ENCODE measurements at regions not wholly inside any gene's neighbourhood (a gene's known extent, or its start where the extent isn't known, plus 50 kb on each side); places are given as distances from the start of the nearest gene placed in this dataset.

DNA sequence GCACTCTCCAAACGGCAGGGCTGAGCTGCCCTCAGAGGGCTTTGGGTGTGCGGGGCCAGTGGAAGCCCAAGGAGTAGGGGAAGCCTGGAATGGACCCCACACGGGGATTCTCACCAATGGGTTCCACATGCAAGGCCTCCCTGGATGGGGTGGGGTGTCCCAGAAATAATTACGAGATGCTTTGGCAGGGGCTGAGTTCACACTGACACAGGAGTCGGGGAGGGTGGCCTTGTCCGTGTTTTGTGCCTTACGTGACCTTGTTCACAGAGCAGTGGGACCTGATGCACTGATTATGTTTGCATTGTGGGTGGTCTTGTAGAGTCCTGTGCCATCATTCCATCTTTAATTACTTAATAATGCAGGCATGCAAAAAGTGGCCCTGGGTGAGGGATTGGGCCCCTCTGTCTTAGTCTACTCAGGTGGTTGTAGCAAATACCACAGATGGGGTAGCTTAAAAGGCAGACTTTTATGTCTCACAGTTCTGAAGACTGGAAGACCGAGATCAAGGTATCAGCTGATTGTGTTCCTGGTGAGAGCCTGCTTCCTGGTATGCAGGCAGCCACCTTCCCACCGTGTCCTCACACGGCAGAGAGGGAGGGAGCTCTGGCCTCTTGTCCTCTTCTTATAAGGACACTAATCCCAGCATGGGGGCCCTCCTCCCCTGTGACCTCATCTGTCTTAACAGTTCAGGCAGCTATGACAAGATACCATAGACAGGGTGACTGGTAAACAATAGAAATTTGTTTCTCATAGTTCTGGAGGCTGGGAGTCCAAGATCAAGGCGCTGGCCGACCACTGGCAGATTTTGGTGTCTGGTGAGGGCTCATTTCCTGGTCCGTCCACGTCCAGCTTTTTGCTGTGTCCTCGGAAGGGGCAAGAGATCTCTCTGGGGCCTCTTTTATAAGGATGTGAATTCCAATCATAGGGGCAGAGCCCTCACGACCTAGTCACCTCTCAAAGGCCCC is 239.4 kb downstream of the IRF8 start:
- no peak for ATAC-seq
- H3K27me3 ChIP-seq: peaks cover 0 to 53% (median 11%) of the 10 kb centered on the region in 7 donors
- no peak overlapping the region for H3K27ac ChIP-seq
- H3K36me3 ChIP-seq: no peaks in the 10 kb centered on the region
- 71 to 81% methylated on average over 16 of the region's 16 CpGs for WGBS, 2 donors
- TF ChIP-seq, protein P1, sequence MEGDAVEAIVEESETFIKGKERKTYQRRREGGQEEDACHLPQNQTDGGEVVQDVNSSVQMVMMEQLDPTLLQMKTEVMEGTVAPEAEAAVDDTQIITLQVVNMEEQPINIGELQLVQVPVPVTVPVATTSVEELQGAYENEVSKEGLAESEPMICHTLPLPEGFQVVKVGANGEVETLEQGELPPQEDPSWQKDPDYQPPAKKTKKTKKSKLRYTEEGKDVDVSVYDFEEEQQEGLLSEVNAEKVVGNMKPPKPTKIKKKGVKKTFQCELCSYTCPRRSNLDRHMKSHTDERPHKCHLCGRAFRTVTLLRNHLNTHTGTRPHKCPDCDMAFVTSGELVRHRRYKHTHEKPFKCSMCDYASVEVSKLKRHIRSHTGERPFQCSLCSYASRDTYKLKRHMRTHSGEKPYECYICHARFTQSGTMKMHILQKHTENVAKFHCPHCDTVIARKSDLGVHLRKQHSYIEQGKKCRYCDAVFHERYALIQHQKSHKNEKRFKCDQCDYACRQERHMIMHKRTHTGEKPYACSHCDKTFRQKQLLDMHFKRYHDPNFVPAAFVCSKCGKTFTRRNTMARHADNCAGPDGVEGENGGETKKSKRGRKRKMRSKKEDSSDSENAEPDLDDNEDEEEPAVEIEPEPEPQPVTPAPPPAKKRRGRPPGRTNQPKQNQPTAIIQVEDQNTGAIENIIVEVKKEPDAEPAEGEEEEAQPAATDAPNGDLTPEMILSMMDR (IDR thresholded peaks at IDR 0.05): no peak
- no peak for DNase-seq
- peaks cover 0 to 4% (median 0%) of the 10 kb centered on the region in 11 donors for H3K9me3 ChIP-seq
- no peak overlapping the region for H3K4me3 ChIP-seq
- intact Hi-C loops (cut with DNase I): no loop called here
- H3K4me1 ChIP-seq: no peaks in the 10 kb centered on the region

DNA sequence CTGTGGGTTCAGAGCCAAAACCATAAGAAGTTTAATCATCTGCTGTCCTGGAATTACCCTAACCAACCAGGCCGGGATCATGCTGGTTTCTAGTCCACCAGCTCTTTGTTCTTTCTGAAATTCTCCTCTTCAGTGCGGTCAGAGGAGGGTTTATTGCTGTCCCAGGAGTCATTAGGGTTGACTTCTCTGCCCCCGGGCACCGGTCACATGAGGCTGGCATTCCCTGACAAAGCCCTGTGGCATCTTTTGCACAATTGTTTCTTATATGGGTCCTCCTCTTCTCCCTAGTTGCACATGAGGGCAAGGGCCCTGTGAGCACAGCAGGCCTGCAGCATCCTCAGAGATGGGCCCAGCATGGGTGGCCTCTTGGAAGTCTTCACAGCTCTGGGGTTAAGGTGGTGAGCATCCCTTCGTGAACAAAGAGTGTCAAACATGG is 243.9 kb downstream of the IRF8 start:
- ATAC-seq: no peak
- intact Hi-C loops (cut with DNase I): no loop called here
- Histone ChIP-seq H3K4me3 (no peak overlapping the region), H3K27ac (no peak overlapping the region), H3K9me3 (peaks cover 0 to 2% (median 0%) of the 10 kb centered on the region in 11 donors), H3K36me3 (no peaks in the 10 kb centered on the region), H3K4me1 (no peaks in the 10 kb centered on the region), H3K27me3 (peaks cover 0 to 23% (median 4%) of the 10 kb centered on the region in 7 donors)
- TF ChIP-seq, protein P1 (IDR thresholded peaks at IDR 0.05): no peak
- no peak for DNase-seq
- WGBS, 2 donors: 82 to 91% methylated on average over 5 of the region's 5 CpGs

DNA sequence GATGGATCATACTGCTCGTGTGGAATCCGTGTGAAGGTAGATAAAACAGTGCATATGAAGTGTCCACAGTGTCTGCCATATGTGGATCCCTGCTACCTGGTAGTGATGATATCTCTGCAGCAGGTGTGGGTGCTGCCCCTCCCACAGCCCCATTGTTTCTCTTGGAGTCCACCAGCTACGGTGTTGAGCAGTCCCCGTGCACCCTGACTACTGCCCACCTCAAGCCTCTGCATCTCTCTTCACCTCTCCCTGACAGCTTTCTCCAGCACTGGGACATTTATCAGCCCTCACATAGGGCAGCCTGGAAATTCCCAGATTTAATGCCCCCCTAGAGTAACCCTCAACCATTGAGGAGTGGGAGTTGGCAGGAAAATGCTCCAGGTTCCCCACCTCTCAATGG is 244.7 kb downstream of the IRF8 start:
- no peaks in the 10 kb centered on the region for H3K36me3 ChIP-seq
- intact Hi-C loops (cut with DNase I): no loop called here
- ATAC-seq (peak in 1 of 8 donors; percentile 26), DNase-seq (no peak)
- no peak overlapping the region for H3K27ac ChIP-seq
- H3K4me1 ChIP-seq: no peaks in the 10 kb centered on the region
- TF ChIP-seq, protein P1 (IDR thresholded peaks at IDR 0.05): no peak
- H3K27me3 ChIP-seq: peaks cover 0 to 16% (median 4%) of the 10 kb centered on the region in 7 donors
- WGBS, 2 donors: 83 to 88% methylated on average over 4 of the region's 4 CpGs
- no peak overlapping the region for H3K4me3 ChIP-seq
- H3K9me3 ChIP-seq: peaks cover 0 to 7% (median 0%) of the 10 kb centered on the region in 11 donors

DNA sequence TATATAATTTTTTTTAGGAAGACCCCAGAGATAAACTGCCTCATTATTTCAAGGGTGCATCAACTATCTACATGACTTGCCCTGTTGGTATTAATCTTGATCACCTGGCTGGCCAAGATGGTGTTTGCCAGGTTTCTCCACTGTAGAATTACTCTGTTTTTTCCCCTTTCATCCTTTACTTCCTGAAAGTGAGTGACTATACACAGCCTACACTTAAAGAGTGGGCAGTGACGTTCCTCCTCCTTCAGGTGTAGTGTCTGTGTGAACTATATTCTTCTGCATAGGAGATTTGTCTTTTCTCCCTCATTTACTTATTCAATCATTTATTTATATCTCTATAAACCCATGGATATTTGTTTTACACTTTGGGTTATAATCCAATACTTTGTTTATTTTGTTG is 246.7 kb downstream of the IRF8 start:
- Histone ChIP-seq H3K27me3 (peaks cover 0 to 21% (median 16%) of the 10 kb centered on the region in 7 donors), H3K4me3 (no peak overlapping the region), H3K4me1 (no peaks in the 10 kb centered on the region), H3K9me3 (peaks cover 0 to 7% (median 0%) of the 10 kb centered on the region in 11 donors), H3K27ac (no peak overlapping the region), H3K36me3 (no peaks in the 10 kb centered on the region)
- ATAC-seq (no peak), DNase-seq (no peak)
- TF ChIP-seq, protein P1 (IDR thresholded peaks at IDR 0.05): no peak
- WGBS, 2 donors: 69 to 71% methylated on average over 1 of the region's 1 CpG
- intact Hi-C loops (cut with DNase I): no loop called here

Data from heart right ventricle (tissue), 16 donors.